Mononuclear cell (primary cell): ENCODE measurements at regions not wholly inside any gene's neighbourhood (a gene's known extent, or its start where the extent isn't known, plus 50 kb on each side); places are given as distances from the start of the nearest gene placed in this dataset.

Experiments
- H3K27me3 ChIP-seq: 2 replicates; pipeline ENCODE4 v1.6.0; 2011; ENCODE audit warnings: low read length, control low read depth; ENCODE audit not compliant: insufficient read depth
- H3K4me1 ChIP-seq: 2 replicates; pipeline ENCODE4 v1.5.1; 2011; ENCODE audit warnings: mild to moderate bottlenecking, low read length, control low read depth; ENCODE audit not compliant: insufficient read depth
- H3K4me3 ChIP-seq: 2 replicates; pipeline ENCODE4 v1.5.1; 2011; ENCODE audit warnings: mild to moderate bottlenecking, low read length, moderate library complexity
- H3K9me3 ChIP-seq: 2 replicates; pipeline ENCODE4 v1.5.1; 2011; ENCODE audit warnings: low read depth, mild to moderate bottlenecking, control low read depth, low read length

GRCh38 chrY:15593476-15594160 lies 1069.3 kb downstream of the NLGN4Y start:
- Histone ChIP-seq H3K27me3 (no peaks in the 10 kb centered on the region), H3K4me3 (no peak overlapping the region), H3K4me1 (no peaks in the 10 kb centered on the region), H3K9me3 (no peaks in the 10 kb centered on the region)

DNA sequence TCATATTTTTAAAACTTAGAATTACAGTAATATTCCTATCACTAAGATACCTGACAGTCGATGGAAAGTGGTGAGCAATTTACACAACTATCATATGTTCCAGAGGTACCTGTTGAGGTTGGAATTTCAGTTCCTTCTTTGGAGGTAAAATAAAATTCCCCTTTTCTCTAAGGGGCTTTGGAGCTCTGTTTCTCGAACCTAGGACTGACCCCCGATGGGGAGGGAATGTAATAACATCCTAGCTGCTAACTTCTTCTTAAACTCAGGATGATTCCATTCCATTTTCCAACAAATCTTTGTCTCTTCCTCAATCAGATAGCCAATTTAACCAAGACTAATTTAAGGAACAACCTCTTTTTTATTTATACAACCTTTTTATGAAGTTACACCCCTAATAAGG lies 1069.8 kb downstream of the NLGN4Y start:
- no peak overlapping the region for H3K4me3 ChIP-seq
- no peaks in the 10 kb centered on the region for H3K4me1 ChIP-seq
- no peaks in the 10 kb centered on the region for H3K9me3 ChIP-seq
- H3K27me3 ChIP-seq: no peaks in the 10 kb centered on the region

DNA sequence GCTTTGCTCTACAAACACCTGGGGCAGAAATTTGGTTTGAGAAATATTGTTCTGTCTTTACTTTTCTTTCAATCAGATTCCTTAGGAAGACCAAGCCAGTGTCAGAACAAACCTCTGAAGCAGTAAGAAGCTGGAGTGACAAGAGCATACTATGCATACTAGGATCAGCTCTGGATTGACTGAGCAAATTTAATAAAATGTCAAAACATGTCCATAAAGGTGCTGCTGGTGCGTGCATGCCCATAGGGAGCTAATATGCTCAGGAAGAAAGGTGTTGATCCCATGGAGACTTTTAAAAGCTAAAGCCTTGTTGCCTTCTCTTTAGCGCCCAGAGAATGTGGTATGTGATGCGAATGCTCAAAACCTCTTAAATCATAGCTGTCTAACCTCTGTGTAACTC lies 1076.2 kb downstream of the NLGN4Y start:
- H3K4me1 ChIP-seq: no peaks in the 10 kb centered on the region
- no peak overlapping the region for H3K4me3 ChIP-seq
- H3K9me3 ChIP-seq: no peaks in the 10 kb centered on the region
- H3K27me3 ChIP-seq: no peaks in the 10 kb centered on the region

DNA sequence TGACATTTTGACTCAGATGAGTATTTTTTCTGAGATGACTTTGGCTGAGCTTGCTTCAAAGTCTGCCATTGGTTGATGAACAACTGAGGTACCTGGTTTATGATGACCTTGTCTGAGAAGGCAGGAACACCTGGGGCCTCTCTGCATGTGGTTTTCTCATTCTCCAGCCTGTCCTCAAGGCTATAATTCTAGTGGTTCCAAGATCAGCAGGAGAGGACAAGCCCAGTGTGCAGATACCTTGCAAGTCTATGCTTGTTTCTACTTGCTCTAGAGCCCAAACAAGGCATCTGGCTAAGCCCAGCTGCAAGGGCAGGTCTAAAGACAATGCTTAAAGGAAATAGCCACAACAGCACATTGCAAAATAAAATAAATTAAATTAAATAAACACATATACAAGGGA lies 1100.0 kb downstream of the NLGN4Y start:
- Histone ChIP-seq H3K4me3 (no peak overlapping the region), H3K27me3 (no peaks in the 10 kb centered on the region), H3K4me1 (no peaks in the 10 kb centered on the region), H3K9me3 (no peaks in the 10 kb centered on the region)

- no peak overlapping the region for H3K4me3 ChIP-seq
- no peaks in the 10 kb centered on the region for H3K9me3 ChIP-seq
- H3K27me3 ChIP-seq: no peaks in the 10 kb centered on the region
- no peaks in the 10 kb centered on the region for H3K4me1 ChIP-seq
These were observed 1100.6 kb downstream of the NLGN4Y start for GRCh38 chrY:15624928-15625327.

- Histone ChIP-seq H3K9me3 (no peaks in the 10 kb centered on the region), H3K27me3 (no peaks in the 10 kb centered on the region), H3K4me1 (no peaks in the 10 kb centered on the region), H3K4me3 (no peak overlapping the region)
These were observed 1123.9 kb downstream of the NLGN4Y start for GRCh38 chrY:15648198-15648597.

DNA sequence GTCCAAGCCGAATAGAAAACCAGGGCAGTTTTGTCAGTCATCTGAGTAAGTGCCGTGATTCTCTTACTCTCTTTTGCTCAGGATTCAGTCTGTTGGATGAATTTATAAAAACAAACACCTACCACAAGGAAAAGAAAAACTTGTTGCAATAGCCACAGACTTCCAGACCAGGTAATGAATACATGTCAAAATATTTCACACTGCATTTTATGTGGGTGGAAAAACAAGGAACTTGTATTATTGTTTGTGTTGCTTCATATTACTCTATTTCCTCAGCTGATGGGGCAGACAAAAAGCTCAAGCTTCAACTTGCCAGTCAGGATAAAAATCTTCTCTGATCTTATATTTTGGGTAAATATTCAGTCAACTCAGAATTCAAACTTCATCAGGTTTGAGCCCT lies 1125.7 kb downstream of the NLGN4Y start:
- no peaks in the 10 kb centered on the region for H3K4me1 ChIP-seq
- H3K9me3 ChIP-seq: no peaks in the 10 kb centered on the region
- no peak overlapping the region for H3K4me3 ChIP-seq
- H3K27me3 ChIP-seq: no peaks in the 10 kb centered on the region

DNA sequence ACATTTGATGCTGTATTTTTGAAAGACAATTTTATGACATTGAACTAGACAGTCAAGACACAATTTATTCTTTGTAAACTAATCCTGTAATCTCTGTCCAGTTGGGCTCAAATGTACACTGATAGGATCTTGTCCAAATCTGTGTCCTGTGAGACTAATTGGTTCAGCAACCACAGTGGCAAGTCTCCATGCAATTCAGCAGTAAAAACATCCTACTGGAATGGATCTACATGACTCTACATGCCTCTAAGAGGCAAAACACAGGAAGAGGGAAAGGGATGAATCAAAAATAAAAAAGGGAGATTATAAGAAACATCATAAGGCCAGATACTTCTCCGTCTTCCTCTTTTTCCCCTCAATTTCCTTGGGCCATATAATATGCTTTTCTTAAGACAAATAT lies 1164.2 kb downstream of the NLGN4Y start:
- H3K27me3 ChIP-seq: no peaks in the 10 kb centered on the region
- no peaks in the 10 kb centered on the region for H3K4me1 ChIP-seq
- H3K4me3 ChIP-seq: no peak overlapping the region
- no peaks in the 10 kb centered on the region for H3K9me3 ChIP-seq

- Histone ChIP-seq H3K27me3 (no peaks in the 10 kb centered on the region), H3K4me1 (no peaks in the 10 kb centered on the region), H3K9me3 (no peaks in the 10 kb centered on the region), H3K4me3 (no peak overlapping the region)
These were observed 1165.7 kb downstream of the NLGN4Y start for GRCh38 chrY:15689994-15690393.

GRCh38 chrY:15702131-15702530 lies 1177.8 kb downstream of the NLGN4Y start:
- no peaks in the 10 kb centered on the region for H3K4me1 ChIP-seq
- no peaks in the 10 kb centered on the region for H3K9me3 ChIP-seq
- H3K4me3 ChIP-seq: no peak overlapping the region
- H3K27me3 ChIP-seq: no peaks in the 10 kb centered on the region

GRCh38 chrY:15704906-15705305 lies 1180.6 kb downstream of the NLGN4Y start:
- Histone ChIP-seq H3K27me3 (no peaks in the 10 kb centered on the region), H3K9me3 (no peaks in the 10 kb centered on the region), H3K4me3 (no peak overlapping the region), H3K4me1 (no peaks in the 10 kb centered on the region)

GRCh38 chrY:15749533-15750433 lies 1225.5 kb downstream of the NLGN4Y start:
- no peaks in the 10 kb centered on the region for H3K4me1 ChIP-seq
- no peaks in the 10 kb centered on the region for H3K27me3 ChIP-seq
- H3K9me3 ChIP-seq: no peaks in the 10 kb centered on the region
- no peak overlapping the region for H3K4me3 ChIP-seq

DNA sequence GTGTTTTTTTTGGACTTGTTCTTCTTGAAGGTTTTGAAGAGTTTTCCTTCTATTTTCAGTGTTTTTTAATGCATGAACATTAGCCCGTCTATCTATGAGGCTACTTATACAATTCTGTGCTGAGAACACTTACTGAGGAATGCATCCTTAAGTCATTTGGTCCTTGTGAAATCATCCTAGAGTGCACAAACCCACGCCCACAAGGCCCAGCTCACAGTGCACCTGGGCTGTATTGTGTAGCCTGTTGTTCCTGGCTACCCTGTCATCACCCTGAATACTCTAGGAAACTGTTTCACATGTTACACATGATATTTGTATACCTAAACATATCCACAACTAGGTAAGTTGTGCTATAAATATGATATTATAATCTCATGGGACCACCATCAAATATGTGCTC lies 1226.7 kb downstream of the NLGN4Y start:
- Histone ChIP-seq H3K4me3 (no peak overlapping the region), H3K4me1 (no peaks in the 10 kb centered on the region), H3K9me3 (no peaks in the 10 kb centered on the region), H3K27me3 (no peaks in the 10 kb centered on the region)

- Histone ChIP-seq H3K27me3 (no peaks in the 10 kb centered on the region), H3K4me1 (no peaks in the 10 kb centered on the region), H3K9me3 (no peaks in the 10 kb centered on the region), H3K4me3 (no peak overlapping the region)
These were observed 1231.9 kb downstream of the NLGN4Y start for GRCh38 chrY:15756266-15756665.

DNA sequence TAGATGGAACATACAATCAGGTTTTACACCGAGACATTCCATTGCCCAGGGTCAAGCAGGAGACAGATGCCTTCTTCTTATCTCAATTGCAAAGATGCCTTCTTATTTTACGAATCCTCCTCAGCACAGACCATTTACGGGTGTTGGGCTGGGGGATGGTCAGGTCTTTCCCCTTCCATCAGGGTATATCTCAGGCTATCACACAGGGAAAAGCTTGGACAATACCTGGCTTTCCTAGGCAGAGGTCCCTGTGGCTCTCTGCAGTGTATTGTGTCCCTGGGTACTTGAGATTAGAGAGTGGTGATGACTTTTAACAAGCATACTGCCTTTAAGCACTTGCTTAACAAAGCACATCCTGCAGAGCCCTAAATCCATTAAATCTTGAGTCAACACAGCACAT lies 1249.2 kb downstream of the NLGN4Y start:
- Histone ChIP-seq H3K4me3 (no peak overlapping the region), H3K9me3 (no peaks in the 10 kb centered on the region), H3K27me3 (no peaks in the 10 kb centered on the region), H3K4me1 (no peaks in the 10 kb centered on the region)

DNA sequence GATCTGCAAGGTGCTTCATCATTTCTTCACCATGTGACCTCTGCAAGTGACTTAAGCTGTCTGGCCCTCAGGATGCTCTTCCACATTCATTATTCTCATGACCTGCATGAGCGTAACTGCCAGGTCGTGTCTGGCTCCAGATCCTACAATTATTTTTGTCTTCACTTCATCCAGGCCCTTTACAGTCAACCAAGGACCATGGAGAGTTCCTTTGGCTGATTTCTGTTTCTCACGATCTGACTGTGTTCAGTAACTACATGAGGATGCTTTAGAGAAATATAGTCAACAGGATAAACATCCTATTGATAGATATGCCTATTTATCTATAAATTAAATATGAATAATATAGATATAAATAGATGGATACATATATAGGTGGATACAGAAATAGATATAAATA lies 1251.6 kb downstream of the NLGN4Y start:
- Histone ChIP-seq H3K9me3 (no peaks in the 10 kb centered on the region), H3K4me3 (no peak overlapping the region), H3K27me3 (no peaks in the 10 kb centered on the region), H3K4me1 (no peaks in the 10 kb centered on the region)
